H7 (cell line): ENCODE measurements at regions not wholly inside any gene's neighbourhood (a gene's known extent, or its start where the extent isn't known, plus 50 kb on each side); places are given as distances from the start of the nearest gene placed in this dataset.
"Not testable (repeated sequence)": the region's sequence is repeated elsewhere in the genome, so short reads cannot be mapped to it uniquely, and the experiment has no call there.

Source experiments
- DNase-seq: peaks from one replicate; pipeline ENCODE4 v3.0.0; 2012
- H3K27me3 ChIP-seq: 2 replicates; pipeline ENCODE4 v1.6.0; 2011; ENCODE audit warnings: mild to moderate bottlenecking, low read length; ENCODE audit not compliant: control insufficient read depth, insufficient read depth
- H3K36me3 ChIP-seq: replicated peaks from 2 replicates; pipeline ENCODE4 v1.5.1; 2011; ENCODE audit warnings: low read length; ENCODE audit not compliant: control insufficient read depth, insufficient read depth
- H3K4me3 ChIP-seq: 2 replicates; pipeline ENCODE4 v1.5.1; 2011; ENCODE audit warnings: low read depth, mild to moderate bottlenecking, control low read depth, low read length, moderate library complexity; ENCODE audit not compliant: insufficient read depth

DNA sequence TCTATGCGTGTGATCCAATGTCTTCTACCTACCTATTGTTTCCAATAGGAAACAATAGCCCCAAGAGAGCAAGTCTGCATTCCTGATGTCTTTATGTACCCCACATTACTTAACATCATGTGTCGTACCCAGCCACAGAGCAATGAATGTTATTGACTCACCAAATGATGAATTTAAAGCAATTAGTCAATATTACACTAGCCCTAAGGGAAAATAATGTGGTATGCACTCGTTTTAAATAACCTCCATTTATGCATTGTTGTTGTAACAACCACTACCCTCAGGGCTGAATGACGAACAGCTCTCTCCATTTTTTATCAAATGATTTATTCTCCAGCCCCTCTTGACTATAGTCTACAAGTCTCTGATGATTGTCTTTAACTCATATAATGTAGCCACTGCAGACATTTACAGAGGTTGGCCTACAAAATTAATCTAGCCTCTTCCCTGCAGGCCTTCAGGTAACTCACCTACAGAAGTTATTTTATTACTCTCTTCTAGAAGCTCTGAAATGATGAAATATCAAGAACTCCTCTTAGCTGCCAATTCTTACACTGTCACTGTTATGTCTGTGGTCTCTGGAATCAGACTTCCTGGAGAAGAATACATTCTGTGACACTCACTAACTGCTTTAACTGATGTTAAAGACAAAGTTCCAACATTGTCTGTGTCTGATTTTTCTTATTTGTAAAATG, 601.7 kb upstream of the GRIA3 start:
- Histone ChIP-seq H3K36me3 (no peaks in the 10 kb centered on the region), H3K4me3 (no peak overlapping the region), H3K27me3 (no peaks in the 10 kb centered on the region)
- DNase-seq = no peak

DNA sequence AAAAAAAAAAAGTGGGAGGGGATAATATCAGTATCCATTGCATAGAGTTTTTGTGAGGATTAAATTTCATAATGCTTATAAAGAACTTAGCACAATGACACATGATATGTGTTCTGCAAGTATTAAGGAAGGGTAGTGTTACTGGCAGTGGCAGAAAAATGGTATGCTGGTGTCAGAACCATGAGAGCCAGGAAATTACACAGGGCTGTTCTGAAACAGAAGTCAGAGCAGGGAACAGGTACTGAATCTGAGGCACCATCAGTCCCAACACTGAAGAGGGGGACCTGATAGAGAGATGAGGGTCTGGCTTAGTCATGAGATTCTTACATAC, 601.1 kb upstream of the GRIA3 start:
- DNase-seq = no peak
- no peaks in the 10 kb centered on the region for H3K27me3 ChIP-seq
- no peaks in the 10 kb centered on the region for H3K36me3 ChIP-seq
- no peak overlapping the region for H3K4me3 ChIP-seq

DNA sequence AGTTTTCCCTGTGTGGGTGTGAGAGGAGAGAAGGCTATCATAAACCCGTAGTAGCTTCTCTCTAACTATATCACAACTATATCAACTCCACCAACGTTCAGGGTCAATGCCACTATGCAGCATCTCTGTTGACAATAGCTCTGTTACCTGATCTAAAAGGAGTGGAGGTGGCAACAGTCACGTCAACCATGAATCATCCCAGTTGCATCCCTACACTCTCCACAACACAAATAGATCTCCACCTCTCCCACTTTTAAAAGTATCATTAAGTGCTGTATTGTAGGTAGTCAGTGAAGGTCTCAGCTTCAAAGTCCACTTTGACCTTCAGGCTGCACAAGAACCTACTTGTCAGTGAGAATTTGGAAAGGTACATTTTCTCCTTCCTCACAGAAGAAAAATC, 600.5 kb upstream of the GRIA3 start:
- H3K27me3 ChIP-seq = no peaks in the 10 kb centered on the region
- DNase-seq = no peak
- H3K36me3 ChIP-seq = no peaks in the 10 kb centered on the region
- no peak overlapping the region for H3K4me3 ChIP-seq

DNA sequence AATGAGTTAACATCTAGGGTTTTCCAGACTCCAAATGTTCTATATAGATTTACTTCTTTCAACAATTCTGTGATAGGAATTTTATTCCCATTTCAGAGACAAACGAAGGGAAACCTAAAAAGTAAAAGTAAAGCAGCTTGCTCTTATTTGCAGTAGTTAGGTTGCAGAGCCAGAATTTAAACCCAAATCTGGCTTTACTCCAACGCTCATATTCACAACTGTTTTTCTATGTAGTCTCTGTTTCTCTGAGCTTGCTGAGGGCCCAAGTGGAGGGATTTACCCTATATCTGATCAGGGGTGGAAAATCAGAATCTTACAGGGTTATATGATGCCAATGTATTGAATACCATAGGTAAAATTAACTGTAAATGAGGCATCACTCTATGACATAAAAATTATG, 599.1 kb upstream of the GRIA3 start:
- Histone ChIP-seq H3K36me3 (no peaks in the 10 kb centered on the region), H3K4me3 (no peak overlapping the region), H3K27me3 (no peaks in the 10 kb centered on the region)
- DNase-seq = no peak

DNA sequence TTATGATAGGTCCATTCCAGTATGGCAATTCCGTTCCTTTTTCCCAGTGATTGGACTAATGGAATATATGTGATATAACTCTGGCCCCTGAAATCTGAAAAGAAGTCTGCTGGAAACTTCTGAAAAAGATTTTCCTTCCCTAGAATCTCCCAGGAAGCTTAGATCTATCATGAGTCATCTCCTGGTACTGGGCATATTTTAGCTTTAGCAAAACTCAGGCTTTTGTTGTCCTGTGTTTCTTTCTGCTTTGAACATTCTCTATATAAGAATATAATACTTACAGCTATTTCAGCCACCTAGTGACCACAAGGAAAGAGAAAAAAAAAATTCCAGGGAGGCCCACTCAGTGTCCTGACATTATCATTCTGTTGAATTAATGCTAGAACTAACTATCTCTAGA, 597.2 kb upstream of the GRIA3 start:
- Histone ChIP-seq H3K27me3 (no peaks in the 10 kb centered on the region), H3K36me3 (no peaks in the 10 kb centered on the region), H3K4me3 (no peak overlapping the region)
- DNase-seq = no peak

DNA sequence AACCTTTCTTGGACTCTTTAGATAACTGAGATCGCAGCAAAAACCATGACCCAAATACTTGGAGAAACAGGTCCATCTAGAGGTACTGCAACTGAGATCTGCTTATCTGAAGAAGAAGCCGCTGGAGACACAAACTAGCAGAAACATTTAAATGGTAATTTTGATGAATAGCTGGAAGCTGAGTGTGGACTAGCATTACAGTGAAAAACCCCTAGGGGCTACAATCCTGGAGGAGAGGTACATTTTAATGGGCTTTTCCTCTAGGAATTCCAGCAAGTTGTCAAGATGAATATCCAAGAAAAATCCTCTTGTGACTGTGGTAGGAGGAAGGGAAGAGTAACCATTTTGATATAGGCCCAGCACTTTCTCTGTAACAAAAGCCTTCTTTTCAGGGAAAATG, 592.5 kb upstream of the GRIA3 start:
- H3K27me3 ChIP-seq = no peaks in the 10 kb centered on the region
- H3K36me3 ChIP-seq = no peaks in the 10 kb centered on the region
- no peak for DNase-seq
- H3K4me3 ChIP-seq = no peak overlapping the region

DNA sequence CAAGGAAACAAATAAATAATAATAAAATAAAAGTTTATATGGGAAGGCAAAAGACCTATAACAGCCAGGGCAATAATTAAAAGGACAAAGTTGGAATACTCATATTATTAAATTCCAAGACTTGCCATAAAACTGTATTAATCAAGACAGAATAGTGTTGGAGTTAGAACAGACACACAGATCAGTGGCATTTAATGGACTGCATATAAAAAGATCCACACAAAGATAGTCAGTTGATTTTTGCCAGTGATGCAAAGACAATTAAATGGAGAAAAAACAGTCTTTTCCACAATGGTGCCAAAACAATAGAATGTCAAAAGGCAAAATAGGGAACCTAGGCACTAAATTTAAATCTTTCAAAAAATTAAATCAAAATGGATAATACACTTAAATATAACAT, 587.1 kb upstream of the GRIA3 start:
- Histone ChIP-seq H3K27me3 (no peaks in the 10 kb centered on the region), H3K36me3 (no peaks in the 10 kb centered on the region), H3K4me3 (no peak overlapping the region)
- DNase-seq = no peak

DNA sequence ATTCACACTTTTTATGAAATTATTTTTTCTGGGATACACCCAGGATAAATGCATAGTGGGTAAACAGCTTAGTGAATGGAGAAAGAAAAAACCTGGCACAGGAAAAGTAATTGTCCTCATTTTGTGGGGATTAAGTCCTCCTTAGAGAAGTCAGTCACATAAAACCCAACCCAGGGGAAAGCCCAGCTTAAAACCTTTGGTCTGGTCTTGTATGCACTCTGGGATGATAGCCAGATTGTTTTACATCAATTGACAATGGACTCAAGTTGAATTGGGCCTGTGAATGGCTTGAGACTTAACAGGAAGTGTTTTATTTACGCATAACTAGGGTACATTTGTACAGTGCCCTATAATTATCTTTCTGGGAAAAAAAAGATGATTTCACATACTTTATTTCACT, 561.3 kb upstream of the GRIA3 start:
- DNase-seq = no peak
- H3K27me3 ChIP-seq = no peaks in the 10 kb centered on the region
- no peak overlapping the region for H3K4me3 ChIP-seq
- H3K36me3 ChIP-seq = no peaks in the 10 kb centered on the region

DNA sequence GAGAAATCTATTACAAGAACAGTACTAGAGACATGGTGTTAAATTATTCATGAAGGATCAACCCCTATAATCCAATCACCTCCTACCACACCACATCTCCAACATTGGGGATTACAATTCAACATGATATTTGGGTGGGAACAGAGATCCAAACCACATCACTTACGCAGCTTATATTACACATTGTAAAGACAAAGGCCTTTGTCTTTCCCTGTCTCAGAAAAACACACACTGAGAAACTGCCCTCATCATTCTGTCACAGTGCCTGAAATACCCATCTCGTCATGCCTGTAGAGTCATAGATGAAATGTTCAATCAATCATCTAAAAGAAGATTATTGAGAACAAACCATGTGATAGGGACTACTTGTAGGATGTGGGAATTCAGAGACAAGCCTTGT, 558.8 kb upstream of the GRIA3 start:
- no peaks in the 10 kb centered on the region for H3K36me3 ChIP-seq
- no peak overlapping the region for H3K4me3 ChIP-seq
- no peaks in the 10 kb centered on the region for H3K27me3 ChIP-seq
- no peak for DNase-seq

DNA sequence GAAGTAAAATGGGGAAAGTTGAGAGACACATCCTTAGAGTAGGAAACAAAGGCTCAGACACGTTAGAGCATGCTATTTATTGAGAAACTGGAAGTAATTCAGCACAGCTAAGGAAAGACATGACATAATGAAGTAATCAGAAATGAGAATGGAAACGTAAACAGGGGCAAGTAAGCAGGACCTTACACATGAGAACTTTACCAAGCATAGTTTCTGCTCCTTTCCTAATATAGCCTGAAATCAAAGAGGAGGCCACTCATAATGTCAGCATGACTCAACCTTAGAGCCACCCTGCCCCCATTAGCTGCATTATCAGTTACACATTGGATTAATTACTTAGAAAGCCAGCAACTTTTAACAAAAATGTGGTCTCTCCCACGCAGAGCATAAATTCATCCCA, 558.3 kb upstream of the GRIA3 start:
- Histone ChIP-seq H3K27me3 (no peaks in the 10 kb centered on the region), H3K36me3 (no peaks in the 10 kb centered on the region), H3K4me3 (no peak overlapping the region)
- no peak for DNase-seq

DNA sequence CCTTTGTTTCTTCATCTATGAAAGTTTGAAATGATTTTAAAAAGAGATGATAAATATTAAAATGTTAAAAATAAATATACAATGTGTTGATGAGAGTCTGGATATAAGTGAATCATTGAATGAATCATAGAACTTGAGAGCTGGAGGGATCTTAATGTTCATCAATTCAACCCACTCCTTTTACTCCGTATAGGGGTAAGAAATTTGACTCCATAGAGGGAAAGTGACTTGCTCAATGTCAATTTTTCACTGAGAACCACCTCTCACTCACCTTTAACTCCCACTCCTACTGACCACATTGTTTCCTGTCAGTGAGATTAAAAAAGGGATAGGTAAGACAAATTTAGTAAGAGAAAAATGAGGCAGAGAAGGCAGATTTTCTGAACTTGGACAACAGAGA, 557.2 kb upstream of the GRIA3 start:
- H3K36me3 ChIP-seq = no peaks in the 10 kb centered on the region
- no peak overlapping the region for H3K4me3 ChIP-seq
- no peak for DNase-seq
- no peaks in the 10 kb centered on the region for H3K27me3 ChIP-seq

DNA sequence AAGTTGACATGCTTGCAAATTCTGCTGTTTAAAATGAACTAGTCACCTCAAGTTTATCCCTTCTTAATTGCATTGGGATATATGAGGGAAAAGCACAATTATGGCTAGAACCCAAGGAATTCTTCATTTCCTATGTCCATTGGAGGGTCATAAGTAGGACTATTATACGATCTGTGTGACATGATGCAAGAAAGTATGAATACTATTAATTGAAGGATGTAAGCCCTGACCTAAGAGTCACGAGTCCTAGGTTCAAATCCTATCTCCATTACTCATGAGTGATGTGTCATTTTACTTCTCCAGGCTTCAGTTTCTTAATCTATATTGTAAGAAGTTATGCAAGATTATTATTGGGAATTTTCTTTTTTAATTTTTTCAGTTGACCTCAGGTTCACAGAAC, 542.9 kb upstream of the GRIA3 start:
- DNase-seq = no peak
- H3K4me3 ChIP-seq = no peak overlapping the region
- no peaks in the 10 kb centered on the region for H3K36me3 ChIP-seq
- H3K27me3 ChIP-seq = no peaks in the 10 kb centered on the region

DNA sequence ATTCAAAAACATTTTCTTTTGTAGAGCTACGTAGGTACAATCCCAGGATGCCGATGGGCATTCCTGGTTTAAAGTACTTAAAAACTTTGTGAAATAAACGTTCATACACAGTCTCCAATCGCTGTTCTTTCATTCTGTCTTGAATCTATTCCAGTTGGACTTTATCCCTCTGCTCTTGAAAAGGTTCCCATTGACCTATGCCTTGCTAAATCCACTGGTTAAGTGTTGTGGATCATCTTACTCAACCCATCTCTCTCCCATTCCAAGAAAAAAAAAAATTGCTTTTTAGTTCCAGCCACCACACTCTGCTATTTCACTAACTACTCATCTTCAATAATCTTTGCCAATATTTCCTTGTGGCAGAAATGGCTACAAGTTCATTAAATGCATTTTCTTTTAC, 542.3 kb upstream of the GRIA3 start:
- H3K27me3 ChIP-seq = no peaks in the 10 kb centered on the region
- H3K4me3 ChIP-seq = no peak overlapping the region
- no peak for DNase-seq
- H3K36me3 ChIP-seq = no peaks in the 10 kb centered on the region

DNA sequence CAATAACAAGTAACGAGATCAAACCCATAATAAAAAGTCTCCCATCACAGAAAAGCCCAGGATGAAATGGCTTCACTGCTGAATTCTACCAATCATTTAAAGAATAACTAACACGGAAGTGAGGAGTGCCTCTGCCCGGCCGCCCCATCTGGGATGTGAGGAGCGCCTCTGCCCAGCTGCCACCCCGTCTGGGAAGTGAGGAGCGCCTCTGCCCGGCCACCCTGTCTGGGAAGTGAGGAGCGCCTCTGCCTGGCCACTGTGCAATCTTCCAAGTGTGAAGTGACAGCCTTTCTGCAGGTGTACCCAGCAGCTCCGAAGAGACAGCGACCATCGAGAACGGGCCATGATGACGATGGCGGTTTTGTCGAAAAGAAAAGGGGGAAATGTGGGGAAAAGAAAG, 528.8 kb upstream of the GRIA3 start:
- H3K27me3 ChIP-seq, DNase-seq, H3K4me3 ChIP-seq: not testable (repeated sequence)

DNA sequence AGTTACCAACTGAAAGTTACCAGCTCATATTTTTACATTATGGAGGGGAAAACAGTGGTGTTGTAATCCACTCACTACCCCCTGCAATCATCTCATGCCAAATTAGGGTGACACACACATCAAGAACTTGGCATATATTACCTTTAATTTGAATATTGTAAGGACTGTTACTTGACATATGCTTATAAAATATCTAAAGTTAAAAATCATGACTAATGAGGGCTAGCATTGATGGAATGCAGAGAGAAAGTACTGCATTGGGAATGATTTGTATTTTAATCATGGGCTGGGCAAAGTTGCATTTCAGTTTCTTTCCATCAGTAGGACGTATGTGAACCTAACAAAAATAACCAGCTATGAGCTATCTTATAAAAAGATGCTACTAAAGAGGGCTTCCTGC, 517.5 kb upstream of the GRIA3 start:
- H3K36me3 ChIP-seq = no peaks in the 10 kb centered on the region
- no peak for DNase-seq

More for the DNA sequence above, 528.8 kb upstream of the GRIA3 start:
- not testable (repeated sequence) for H3K36me3 ChIP-seq

DNA sequence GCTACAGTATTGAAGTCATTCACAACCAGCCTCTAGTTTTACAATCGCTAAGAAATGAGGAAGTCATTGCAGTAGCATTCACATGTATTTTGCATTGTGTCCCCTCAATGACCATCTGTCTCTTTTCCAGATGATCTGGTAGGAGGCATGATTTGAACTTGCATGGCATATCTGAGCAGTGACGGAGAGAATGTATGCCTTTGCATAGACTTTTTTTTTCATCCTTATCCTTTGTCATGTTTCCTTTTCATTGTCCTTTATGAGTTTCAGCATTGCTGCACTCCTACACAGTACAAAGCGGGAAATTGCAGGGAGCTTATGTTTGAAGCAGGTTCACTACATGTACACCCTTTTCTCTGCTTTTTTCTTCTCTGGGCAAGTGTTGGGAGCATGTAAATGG, 516.4 kb upstream of the GRIA3 start:
- Histone ChIP-seq H3K4me3 (no peak overlapping the region), H3K27me3 (no peaks in the 10 kb centered on the region), H3K36me3 (no peaks in the 10 kb centered on the region)
- no peak for DNase-seq

More for the DNA sequence above, 517.5 kb upstream of the GRIA3 start:
- no peaks in the 10 kb centered on the region for H3K27me3 ChIP-seq
- no peak overlapping the region for H3K4me3 ChIP-seq
